ENCODE measurements at regions not wholly inside any gene's neighbourhood (a gene's known extent, or its start where the extent isn't known, plus 50 kb on each side); places are given as distances from the start of the nearest gene placed in this dataset.
A peak's percentile ranks its signal among the peaks of the same experiment; 100 is the strongest.

GRCh38 chr12:14289601-14290000, 75.9 kb upstream of the ATF7IP start:
- TF ChIP-seq CTCF (IDR thresholded peaks at IDR 0.05), result no peak
- Histone ChIP-seq H3K27ac (no peak overlapping the region), H3K4me3 (no peak overlapping the region)
- DNase-seq (ENCODE audit: low spot score), result no peak

GRCh38 chr12:14290951-14291350, 74.5 kb upstream of the ATF7IP start:
- no peak for DNase-seq (ENCODE audit: low spot score)
- TF ChIP-seq CTCF (IDR thresholded peaks at IDR 0.05), result no peak
- Histone ChIP-seq H3K27ac (no peak overlapping the region), H3K4me3 (no peak overlapping the region)

DNA sequence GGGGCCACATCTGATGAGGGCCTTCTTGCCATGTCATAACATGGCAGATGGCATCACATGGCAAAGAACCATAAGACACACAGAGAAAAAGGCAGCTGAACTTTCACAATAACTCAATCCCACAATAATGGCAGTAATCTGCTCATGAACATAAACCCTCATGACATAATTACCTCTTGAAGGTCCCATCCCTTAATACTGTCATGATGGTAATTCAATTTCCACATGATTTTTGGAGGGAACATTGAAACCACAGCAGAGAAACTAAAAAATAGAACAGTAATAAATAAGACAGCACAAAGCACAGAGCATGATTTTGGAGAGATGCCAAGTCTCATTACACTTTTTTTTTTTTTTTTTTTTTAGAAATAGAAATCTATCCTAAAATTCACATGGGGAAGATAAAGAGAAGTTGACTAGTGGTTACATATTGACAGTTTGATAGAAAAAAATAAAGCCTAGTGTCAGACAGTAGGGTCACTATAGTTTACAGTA, 61.8 kb upstream of the ATF7IP start:
- no peak overlapping the region for H3K4me3 ChIP-seq
- TF ChIP-seq CTCF (IDR thresholded peaks at IDR 0.05), result no peak
- no peak overlapping the region for H3K27ac ChIP-seq
- no peak for DNase-seq (ENCODE audit: low spot score)

- peak overlapping the region in 1 of 2 donors; percentile 13 for H3K27ac ChIP-seq
- TF ChIP-seq CTCF (IDR thresholded peaks at IDR 0.05), result no peak
- H3K4me3 ChIP-seq, result no peak overlapping the region
- no peak for DNase-seq (ENCODE audit: low spot score)
Measured at GRCh38 chr12:14307004-14307403, 58.5 kb upstream of the ATF7IP start.

- H3K4me3 ChIP-seq, result no peak overlapping the region
- no peak for DNase-seq (ENCODE audit: low spot score)
- no peak overlapping the region for H3K27ac ChIP-seq
- TF ChIP-seq CTCF (IDR thresholded peaks at IDR 0.05), result no peak
Measured at GRCh38 chr12:14308516-14308915, 57.0 kb upstream of the ATF7IP start.

DNA sequence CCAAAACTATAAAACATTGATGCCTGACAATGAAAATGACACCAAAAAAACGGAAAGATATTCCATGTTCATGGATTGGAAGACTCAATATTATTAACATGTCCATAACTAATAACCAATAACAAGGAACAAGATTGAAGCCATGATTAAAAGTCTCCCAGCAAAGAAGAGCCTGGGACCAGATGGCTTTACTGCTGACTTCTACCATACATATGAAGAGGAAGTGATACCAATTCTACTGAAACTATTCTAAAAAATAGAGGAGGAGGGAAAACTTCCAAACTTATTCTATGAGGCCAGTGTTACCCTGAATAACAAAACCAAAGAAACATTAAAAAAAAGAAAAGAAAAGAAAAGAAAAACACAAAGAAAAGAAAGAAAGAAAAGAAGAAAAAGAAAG, 54.6 kb upstream of the ATF7IP start:
- TF ChIP-seq CTCF (IDR thresholded peaks at IDR 0.05), result no peak
- DNase-seq (ENCODE audit: low spot score), result no peak
- H3K27ac ChIP-seq, result no peak overlapping the region
- no peak overlapping the region for H3K4me3 ChIP-seq

DNA sequence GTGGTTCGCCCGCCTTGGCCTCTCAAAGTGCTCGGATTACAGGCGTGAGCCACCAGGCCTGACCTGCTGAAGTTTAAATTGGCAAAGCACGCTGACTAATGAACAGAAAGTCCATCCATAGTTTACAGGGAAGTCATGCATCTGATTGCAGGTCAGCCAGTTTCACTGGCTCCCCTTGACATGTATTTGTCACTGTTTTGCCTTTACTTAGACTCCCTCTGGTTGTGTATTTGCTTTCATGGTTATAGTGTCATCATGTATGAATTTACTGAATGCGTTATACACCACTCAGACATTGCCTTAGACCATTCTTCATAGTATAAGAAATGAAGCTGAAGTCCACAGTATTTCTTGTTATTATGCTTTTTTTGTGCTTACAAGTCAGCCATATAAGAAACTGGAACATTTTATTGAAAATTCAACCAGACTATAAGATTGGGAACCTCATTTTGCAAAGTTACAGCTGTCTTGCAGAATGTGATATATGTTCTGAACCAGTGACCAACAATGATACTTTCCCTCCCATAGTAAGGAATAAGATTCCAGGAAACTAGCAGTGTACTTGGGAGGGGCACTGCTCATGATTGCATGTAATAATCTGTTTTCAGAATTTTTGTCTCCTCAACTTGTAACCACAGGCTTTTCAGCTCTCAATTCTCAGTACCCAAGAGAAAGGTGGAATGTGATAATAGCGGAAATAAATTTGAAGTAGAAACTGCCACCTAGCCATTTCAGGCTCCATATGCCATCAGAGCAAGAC, 51.9 kb upstream of the ATF7IP start:
- no peak overlapping the region for H3K27ac ChIP-seq
- no peak for DNase-seq (ENCODE audit: low spot score)
- TF ChIP-seq CTCF (IDR thresholded peaks at IDR 0.05), result no peak
- H3K4me3 ChIP-seq, result no peak overlapping the region

Measured in coronary artery (tissue), 2 donors.